ENCODE measurements at regions not wholly inside any gene's neighbourhood (a gene's known extent, or its start where the extent isn't known, plus 50 kb on each side); places are given as distances from the start of the nearest gene placed in this dataset.

DNA sequence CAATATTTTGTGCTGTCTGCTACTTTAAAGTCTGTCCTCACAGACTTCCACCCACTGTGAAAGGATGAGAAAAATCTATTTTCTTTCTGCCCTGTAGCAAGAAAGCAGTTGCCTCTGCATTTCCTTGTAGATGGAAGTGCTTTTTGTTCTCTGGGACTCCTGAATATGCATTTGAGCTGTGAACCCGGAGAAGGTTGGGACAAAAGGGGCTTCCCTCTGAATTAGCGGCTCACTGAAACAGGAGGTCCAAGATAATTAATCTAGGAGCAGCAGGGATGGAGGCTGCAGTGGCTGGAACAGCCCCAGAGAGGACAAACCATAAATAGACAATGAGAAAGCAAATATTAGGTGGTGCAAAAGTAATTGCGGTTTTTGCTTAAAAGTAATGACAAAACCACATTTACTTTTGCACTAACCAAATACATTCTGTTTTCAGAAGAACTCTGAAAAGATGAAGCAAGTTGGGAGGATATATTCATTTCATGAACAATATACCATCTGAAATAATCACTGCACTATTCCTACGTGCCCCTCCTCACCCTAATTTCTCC, 143.4 kb upstream of the KBTBD8 start:
- TF ChIP-seq POLR2A (IDR thresholded peaks at IDR 0.05): no peak
- TF ChIP-seq, protein P1, sequence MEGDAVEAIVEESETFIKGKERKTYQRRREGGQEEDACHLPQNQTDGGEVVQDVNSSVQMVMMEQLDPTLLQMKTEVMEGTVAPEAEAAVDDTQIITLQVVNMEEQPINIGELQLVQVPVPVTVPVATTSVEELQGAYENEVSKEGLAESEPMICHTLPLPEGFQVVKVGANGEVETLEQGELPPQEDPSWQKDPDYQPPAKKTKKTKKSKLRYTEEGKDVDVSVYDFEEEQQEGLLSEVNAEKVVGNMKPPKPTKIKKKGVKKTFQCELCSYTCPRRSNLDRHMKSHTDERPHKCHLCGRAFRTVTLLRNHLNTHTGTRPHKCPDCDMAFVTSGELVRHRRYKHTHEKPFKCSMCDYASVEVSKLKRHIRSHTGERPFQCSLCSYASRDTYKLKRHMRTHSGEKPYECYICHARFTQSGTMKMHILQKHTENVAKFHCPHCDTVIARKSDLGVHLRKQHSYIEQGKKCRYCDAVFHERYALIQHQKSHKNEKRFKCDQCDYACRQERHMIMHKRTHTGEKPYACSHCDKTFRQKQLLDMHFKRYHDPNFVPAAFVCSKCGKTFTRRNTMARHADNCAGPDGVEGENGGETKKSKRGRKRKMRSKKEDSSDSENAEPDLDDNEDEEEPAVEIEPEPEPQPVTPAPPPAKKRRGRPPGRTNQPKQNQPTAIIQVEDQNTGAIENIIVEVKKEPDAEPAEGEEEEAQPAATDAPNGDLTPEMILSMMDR (IDR thresholded peaks at IDR 0.05): no peak
